Astrocyte (in vitro differentiated cells and primary cell): ENCODE measurements at regions not wholly inside any gene's neighbourhood (a gene's known extent, or its start where the extent isn't known, plus 50 kb on each side); places are given as distances from the start of the nearest gene placed in this dataset.

Source experiments
- DNase-seq: peaks from one replicate; pipeline ENCODE4 v3.0.0-alpha.2; 2010; ENCODE audit warnings: low read depth
- FAIRE-seq: peaks from 2 replicates; lab custom pipeline; 2011; peaks lifted over from hg19 to GRCh38; lab: Jason Lieb, UNC
- H2AFZ ChIP-seq: 2 replicates; pipeline ENCODE4 v1.6.0; 2012; ENCODE audit warnings: low read depth, low read length, inconsistent platforms
- H3K27ac ChIP-seq: 2 replicates; pipeline ENCODE4 v1.5.1; 2011; ENCODE audit warnings: low read depth, low read length, inconsistent platforms
- H3K27me3 ChIP-seq: 2 replicates; pipeline ENCODE4 v1.6.0; 2011; ENCODE audit warnings: low read length, inconsistent platforms; ENCODE audit not compliant: insufficient read depth
- H3K36me3 ChIP-seq: 2 replicates; pipeline ENCODE4 v1.5.1; 2011; ENCODE audit warnings: low read length, inconsistent platforms; ENCODE audit not compliant: insufficient read depth
- H3K4me1 ChIP-seq: 2 replicates; pipeline ENCODE4 v1.5.1; 2011; ENCODE audit warnings: low read length, inconsistent platforms; ENCODE audit not compliant: insufficient read depth
- H3K4me2 ChIP-seq: 2 replicates; pipeline ENCODE4 v1.6.0; 2012; ENCODE audit warnings: low read length, inconsistent platforms
- H3K4me3 ChIP-seq: 2 replicates; pipeline ENCODE4 v1.5.1; 2011; ENCODE audit warnings: low read depth, mild to moderate bottlenecking, low read length, inconsistent platforms; ENCODE audit not compliant: insufficient read depth
- H3K79me2 ChIP-seq: 2 replicates; pipeline ENCODE4 v1.6.0; 2012; ENCODE audit warnings: mild to moderate bottlenecking, low read length, inconsistent platforms; ENCODE audit not compliant: insufficient read depth
- H3K9ac ChIP-seq: 2 replicates; pipeline ENCODE4 v1.6.0; 2012; ENCODE audit warnings: mild to moderate bottlenecking, low read length, inconsistent platforms
- H3K9me3 ChIP-seq: 2 replicates; pipeline ENCODE4 v1.5.1; 2012; ENCODE audit warnings: low read depth, mild to moderate bottlenecking, low read length, inconsistent platforms; ENCODE audit not compliant: insufficient read depth
- H4K20me1 ChIP-seq: 2 replicates; pipeline ENCODE4 v1.6.0; 2012; ENCODE audit warnings: low read length, inconsistent platforms; ENCODE audit not compliant: insufficient read depth
- H3K27ac Mint-ChIP-seq: one replicate; pipeline ENCODE4 v1.8.0; 2021; ENCODE audit warnings: mild to moderate bottlenecking, mixed read lengths; ENCODE audit not compliant: unreplicated experiment
- H3K27me3 Mint-ChIP-seq: one replicate; pipeline ENCODE4 v1.8.0; 2021; ENCODE audit warnings: low read depth, mixed read lengths; ENCODE audit not compliant: unreplicated experiment
- H3K36me3 Mint-ChIP-seq: one replicate; pipeline ENCODE4 v1.8.0; 2021; ENCODE audit warnings: low read depth, mixed read lengths; ENCODE audit not compliant: unreplicated experiment
- H3K4me1 Mint-ChIP-seq: one replicate; pipeline ENCODE4 v1.8.0; 2021; ENCODE audit warnings: low read depth, mixed read lengths; ENCODE audit not compliant: unreplicated experiment
- H3K4me3 Mint-ChIP-seq: one replicate; pipeline ENCODE4 v1.8.0; 2021; ENCODE audit warnings: mild to moderate bottlenecking, moderate library complexity, mixed read lengths; ENCODE audit not compliant: unreplicated experiment
- H3K9me3 Mint-ChIP-seq: one replicate; pipeline ENCODE4 v1.8.0; 2021; ENCODE audit warnings: mild to moderate bottlenecking, mixed read lengths; ENCODE audit not compliant: unreplicated experiment
- CTCF ChIP-seq: IDR thresholded peaks from 2 replicates; pipeline ENCODE4 v1.5.1; 2011; ENCODE audit warnings: low read depth, mild to moderate bottlenecking, inconsistent platforms, low read length, moderate library complexity; ENCODE audit not compliant: insufficient read depth
- EZH2 ChIP-seq: IDR thresholded peaks from 2 replicates; pipeline ENCODE4 v1.6.1; 2012; ENCODE audit warnings: mild to moderate bottlenecking, low read length, inconsistent platforms; ENCODE audit not compliant: insufficient read depth

DNA sequence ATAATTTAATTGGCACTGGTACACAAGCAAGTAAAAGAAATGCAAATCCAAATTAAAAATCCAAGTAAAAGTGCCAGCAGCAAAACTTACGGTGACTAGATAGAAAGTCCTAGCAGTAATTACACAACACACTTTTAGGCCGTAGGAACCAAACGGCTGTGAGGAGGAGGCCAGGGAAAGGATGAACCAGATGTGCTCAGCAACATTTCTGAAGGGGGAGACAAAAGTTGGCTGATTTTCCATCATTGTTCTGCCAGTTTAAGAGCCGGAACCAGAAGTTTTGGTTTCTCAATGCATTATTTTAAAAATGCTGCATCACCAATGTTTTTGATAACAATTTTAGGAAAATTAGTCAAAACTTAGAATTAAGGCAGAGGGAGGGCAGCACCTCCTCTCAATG lies 68.7 kb upstream of the ENPP6 start:
- no peaks in the 10 kb centered on the region for H3K9me3 ChIP-seq

GRCh38 chr4:184284742-184285141 lies 67.1 kb upstream of the ENPP6 start:
- H3K9ac ChIP-seq = no peak overlapping the region
- no peaks in the 10 kb centered on the region for H3K9me3 ChIP-seq
- H3K36me3 ChIP-seq = no peaks in the 10 kb centered on the region
- H4K20me1 ChIP-seq = no peaks in the 10 kb centered on the region
- no peak overlapping the region for H2AFZ ChIP-seq
- no peaks in the 10 kb centered on the region for H3K27me3 ChIP-seq
- H3K9me3 Mint-ChIP-seq = no peaks in the 10 kb centered on the region
- no peak overlapping the region for H3K27ac ChIP-seq
- H3K4me1 ChIP-seq = no peaks in the 10 kb centered on the region
- peaks cover 6% of the 10 kb centered on the region for H3K4me1 Mint-ChIP-seq
- H3K4me3 ChIP-seq = no peak overlapping the region
- no peak overlapping the region for H3K4me3 Mint-ChIP-seq
- FAIRE-seq (no peak), DNase-seq (no peak)
- TF ChIP-seq EZH2 (no peak), CTCF (no peak)
- no peak overlapping the region for H3K4me2 ChIP-seq
- no peaks in the 10 kb centered on the region for H3K79me2 ChIP-seq
- H3K27me3 Mint-ChIP-seq = no peaks in the 10 kb centered on the region
- H3K36me3 Mint-ChIP-seq = no peaks in the 10 kb centered on the region
- no peak overlapping the region for H3K27ac Mint-ChIP-seq

More for the DNA sequence above, 68.7 kb upstream of the ENPP6 start:
- Mint-ChIP-seq H3K36me3 (no peaks in the 10 kb centered on the region), H3K4me1 (peaks cover 6% of the 10 kb centered on the region), H3K27me3 (no peaks in the 10 kb centered on the region), H3K9me3 (no peaks in the 10 kb centered on the region), H3K27ac (no peak overlapping the region), H3K4me3 (no peak overlapping the region)
- no peaks in the 10 kb centered on the region for H3K4me1 ChIP-seq
- DNase-seq (no peak), FAIRE-seq (no peak)
- H3K4me3 ChIP-seq = no peak overlapping the region
- H4K20me1 ChIP-seq = no peaks in the 10 kb centered on the region
- no peak overlapping the region for H3K9ac ChIP-seq
- no peak overlapping the region for H2AFZ ChIP-seq
- no peak overlapping the region for H3K4me2 ChIP-seq
- H3K27ac ChIP-seq = no peak overlapping the region
- no peaks in the 10 kb centered on the region for H3K79me2 ChIP-seq
- H3K36me3 ChIP-seq = no peaks in the 10 kb centered on the region
- no peaks in the 10 kb centered on the region for H3K27me3 ChIP-seq
- TF ChIP-seq EZH2 (no peak), CTCF (no peak)

- no peaks in the 10 kb centered on the region for H3K36me3 Mint-ChIP-seq
- TF ChIP-seq EZH2 = no peak
- TF ChIP-seq CTCF = no peak
- H3K36me3 ChIP-seq = no peaks in the 10 kb centered on the region
- H3K9ac ChIP-seq = no peak overlapping the region
- H3K4me3 ChIP-seq = no peak overlapping the region
- H4K20me1 ChIP-seq = no peaks in the 10 kb centered on the region
- H3K27me3 Mint-ChIP-seq = no peaks in the 10 kb centered on the region
- no peak overlapping the region for H3K27ac Mint-ChIP-seq
- H3K9me3 Mint-ChIP-seq = no peaks in the 10 kb centered on the region
- H3K9me3 ChIP-seq = no peaks in the 10 kb centered on the region
- H3K4me3 Mint-ChIP-seq = no peak overlapping the region
- no peaks in the 10 kb centered on the region for H3K79me2 ChIP-seq
- no peak overlapping the region for H3K27ac ChIP-seq
- H2AFZ ChIP-seq = no peak overlapping the region
- no peak for DNase-seq
- H3K27me3 ChIP-seq = no peaks in the 10 kb centered on the region
- H3K4me1 ChIP-seq = no peaks in the 10 kb centered on the region
- FAIRE-seq = no peak
- no peak overlapping the region for H3K4me2 ChIP-seq
- H3K4me1 Mint-ChIP-seq = peaks cover 6% of the 10 kb centered on the region
These were observed 66.6 kb upstream of the ENPP6 start for GRCh38 chr4:184284336-184284690.
